ENCODE measurements at regions not wholly inside any gene's neighbourhood (a gene's known extent, or its start where the extent isn't known, plus 50 kb on each side); places are given as distances from the start of the nearest gene placed in this dataset.

GRCh38 chr4:13316354-13316753, 167.8 kb downstream of the RAB28 start:
- no peaks in the 10 kb centered on the region for H3K4me1 Mint-ChIP-seq
- Histone ChIP-seq H3K27ac (ENCODE audit: low read length in 2 of 2) (no peak overlapping the region), H3K4me3 (ENCODE audit: control extremely low read depth in 1 of 5, extremely low read depth in 1 of 5, insufficient read depth in 1 of 5, low read depth in 2 of 5, low read length in 4 of 5) (no peak overlapping the region), H2AFZ (ENCODE audit: insufficient read depth, low read depth, low read length, poor library complexity, severe bottlenecking) (no peak overlapping the region), H3K9ac (ENCODE audit: low read length) (no peak overlapping the region), H3K36me3 (replicated peaks in 1 of 2; ENCODE audit: control extremely low read depth in 1 of 2, control insufficient read depth in 1 of 2, extremely low read depth in 1 of 2, insufficient read depth in 2 of 2, low read length in 1 of 2) (no peaks in the 10 kb centered on the region), H3K9me3 (ENCODE audit: control extremely low read depth in 1 of 3, control insufficient read depth in 2 of 3, insufficient read depth in 1 of 3, low read length in 2 of 3) (no peaks in the 10 kb centered on the region), H4K20me1 (ENCODE audit: control insufficient read depth, insufficient read depth, low read length, poor library complexity, severe bottlenecking) (no peaks in the 10 kb centered on the region), H3K4me1 (ENCODE audit: control insufficient read depth in 2 of 2, insufficient read depth in 2 of 2, low read length in 2 of 2) (no peaks in the 10 kb centered on the region), H3K4me2 (replicated peaks; ENCODE audit: low read depth, low read length, poor library complexity, severe bottlenecking) (no peak overlapping the region), H3K27me3 (replicated peaks in 1 of 4; ENCODE audit: control extremely low read depth in 1 of 4, control insufficient read depth in 3 of 4, insufficient read depth in 4 of 4, low read length in 3 of 4) (no peaks in the 10 kb centered on the region), H3K79me2 (ENCODE audit: control insufficient read depth, insufficient read depth, low read length) (no peaks in the 10 kb centered on the region)
- H3K4me3 Mint-ChIP-seq, result no peak overlapping the region
- TF ChIP-seq EZH2 (IDR thresholded peaks at IDR 0.05; ENCODE audit: borderline replicate concordance, insufficient read depth, low read depth, low read length, poor library complexity, severe bottlenecking) (no peak), CTCF (IDR thresholded peaks at IDR 0.05) (no peak)
- POLR2A ChIA-PET, result no interaction called here
- no CpG with 5 or more reads among the region's 3 CpGs for WGBS (ENCODE audit: insufficient coverage)
- ATAC-seq (ENCODE audit: low read depth) (no peak), DNase-seq (no peak)
- no peaks in the 10 kb centered on the region for H3K27me3 Mint-ChIP-seq
- CTCF ChIA-PET, result no interaction called here
- intact Hi-C loops (cut with micrococcal nuclease), result no loop called here
- H3K27ac Mint-ChIP-seq, result no peak overlapping the region
- no peaks in the 10 kb centered on the region for H3K9me3 Mint-ChIP-seq (ENCODE audit: insufficient read depth)

GRCh38 chr4:13313856-13314255, 170.3 kb downstream of the RAB28 start:
- Mint-ChIP-seq H3K27ac (no peak overlapping the region), H3K27me3 (no peaks in the 10 kb centered on the region), H3K9me3 (ENCODE audit: insufficient read depth) (no peaks in the 10 kb centered on the region), H3K4me1 (no peaks in the 10 kb centered on the region), H3K4me3 (no peak overlapping the region)
- H3K79me2 ChIP-seq (ENCODE audit: control insufficient read depth, insufficient read depth, low read length), result no peaks in the 10 kb centered on the region
- H3K4me3 ChIP-seq (ENCODE audit: control extremely low read depth in 1 of 5, extremely low read depth in 1 of 5, insufficient read depth in 1 of 5, low read depth in 2 of 5, low read length in 4 of 5), result no peak overlapping the region
- TF ChIP-seq CTCF (IDR thresholded peaks at IDR 0.05) (no peak), EZH2 (IDR thresholded peaks at IDR 0.05; ENCODE audit: borderline replicate concordance, insufficient read depth, low read depth, low read length, poor library complexity, severe bottlenecking) (no peak)
- DNase-seq (no peak), ATAC-seq (ENCODE audit: low read depth) (no peak)
- H3K9ac ChIP-seq (ENCODE audit: low read length), result no peak overlapping the region
- ChIA-PET POLR2A (no interaction called here), CTCF (no interaction called here)
- no peaks in the 10 kb centered on the region for H3K27me3 ChIP-seq (replicated peaks in 1 of 4; ENCODE audit: control extremely low read depth in 1 of 4, control insufficient read depth in 3 of 4, insufficient read depth in 4 of 4, low read length in 3 of 4)
- intact Hi-C loops (cut with micrococcal nuclease), result no loop called here
- no peaks in the 10 kb centered on the region for H3K4me1 ChIP-seq (ENCODE audit: control insufficient read depth in 2 of 2, insufficient read depth in 2 of 2, low read length in 2 of 2)
- H2AFZ ChIP-seq (ENCODE audit: insufficient read depth, low read depth, low read length, poor library complexity, severe bottlenecking), result no peak overlapping the region
- H3K9me3 ChIP-seq (ENCODE audit: control extremely low read depth in 1 of 3, control insufficient read depth in 2 of 3, insufficient read depth in 1 of 3, low read length in 2 of 3), result peaks cover 0 to 2% (median 0%) of the 10 kb centered on the region in 3 donors
- H3K27ac ChIP-seq (ENCODE audit: low read length in 2 of 2), result no peak overlapping the region
- no peaks in the 10 kb centered on the region for H3K36me3 ChIP-seq (replicated peaks in 1 of 2; ENCODE audit: control extremely low read depth in 1 of 2, control insufficient read depth in 1 of 2, extremely low read depth in 1 of 2, insufficient read depth in 2 of 2, low read length in 1 of 2)
- no peaks in the 10 kb centered on the region for H4K20me1 ChIP-seq (ENCODE audit: control insufficient read depth, insufficient read depth, low read length, poor library complexity, severe bottlenecking)
- no peak overlapping the region for H3K4me2 ChIP-seq (replicated peaks; ENCODE audit: low read depth, low read length, poor library complexity, severe bottlenecking)

All from B cell (primary cell).